GM10248 (cell line): ENCODE measurements at regions not wholly inside any gene's neighbourhood (a gene's known extent, or its start where the extent isn't known, plus 50 kb on each side); places are given as distances from the start of the nearest gene placed in this dataset.

ENCODE experiments used
- CTCF ChIA-PET: fragments of 300-600 bp; sonication (Branson Sonifier 250); formaldehyde crosslinking; extraction: SDS; loops from one replicate; lab custom pipeline; 2021; ENCODE audit warnings: antibody characterized with exemption; lab: Yijun Ruan, JAX
- POLR2A ChIA-PET: fragments of 350-650 bp; sonication (Branson Sonifier 250); formaldehyde crosslinking; extraction: SDS; loops from one replicate; lab custom pipeline; 2020; ENCODE audit warnings: antibody characterized with exemption; lab: Yijun Ruan, JAX
- DNase-seq: peaks from one replicate; pipeline ENCODE4 v3.0.0; 2012; ENCODE audit errors: extremely low spot score
- CTCF ChIP-seq: IDR thresholded peaks from 2 replicates; pipeline ENCODE4 v1.5.1; 2012; ENCODE audit warnings: mild to moderate bottlenecking, low read depth; ENCODE audit errors: extremely low read depth, missing control alignments, control extremely low read depth

GRCh38 chr7:41808541-41808940 is 105.7 kb upstream of the INHBA start:
- CTCF ChIA-PET, result interaction anchor here (1.3 kb wide), 1 partner anchor 73 kb away, joined by 3 read pairs; no protein-coding TSS in a partner anchor
- POLR2A ChIA-PET, result no interaction called here
- no peak for DNase-seq
- no peak for TF ChIP-seq CTCF

DNA sequence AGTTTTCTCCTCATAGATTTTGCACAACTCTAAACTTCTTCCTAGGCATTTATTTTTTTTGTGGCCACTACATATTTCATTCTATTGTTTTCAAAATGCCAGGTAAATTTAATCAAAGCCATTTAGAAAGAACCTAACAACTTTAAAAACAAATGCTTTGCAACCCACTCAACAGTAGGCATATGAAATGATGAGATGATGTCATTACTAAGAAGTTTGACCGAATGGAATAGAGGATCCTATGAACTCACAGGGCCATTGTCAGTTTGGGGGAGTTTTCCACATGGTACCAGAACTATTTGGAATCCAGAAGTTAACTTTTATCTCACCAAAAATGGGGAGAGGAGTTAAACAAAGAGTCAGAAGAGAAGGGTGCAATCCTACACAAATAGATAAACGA is 100.7 kb upstream of the INHBA start:
- no peak for TF ChIP-seq CTCF
- POLR2A ChIA-PET, result no interaction called here
- DNase-seq, result no peak
- CTCF ChIA-PET, result no interaction called here

- CTCF ChIA-PET, result interaction anchor here (1.1 kb wide), 1 partner anchor 79 kb away, joined by 3 read pairs; no protein-coding TSS in a partner anchor
- POLR2A ChIA-PET, result no interaction called here
- DNase-seq, result no peak
- TF ChIP-seq CTCF, result no peak
Observed at GRCh38 chr7:41796331-41796730, 93.4 kb upstream of the INHBA start.

DNA sequence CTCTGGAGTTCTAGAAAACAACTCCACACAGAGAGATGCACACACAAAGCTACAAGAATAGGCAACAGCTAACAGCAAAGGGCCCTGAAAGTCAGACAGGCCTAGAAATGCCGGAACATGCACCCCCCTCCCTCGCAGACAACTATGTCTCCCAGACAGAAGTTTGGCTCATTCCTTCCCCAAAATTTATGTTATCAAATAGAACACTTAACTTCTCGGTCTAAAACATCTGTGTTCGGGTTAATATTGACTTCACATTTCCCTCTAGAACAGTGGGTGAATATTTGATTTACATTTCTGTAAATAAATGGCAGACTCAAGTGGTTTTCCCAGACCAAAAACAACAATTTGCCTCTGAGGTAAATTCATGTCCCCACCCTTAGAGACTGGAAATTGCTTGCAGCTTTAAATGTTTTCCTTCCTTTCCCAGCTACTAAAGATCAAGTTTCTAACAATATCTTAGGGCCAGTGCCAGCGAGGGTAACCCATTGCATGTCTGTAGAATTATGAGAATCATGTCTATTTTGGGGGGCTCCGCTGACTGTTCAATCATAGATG is 92.5 kb upstream of the INHBA start:
- TF ChIP-seq CTCF, result no peak
- ChIA-PET POLR2A (no interaction called here), CTCF (interaction anchor here (1.1 kb wide), 1 partner anchor 80 kb away, joined by 3 read pairs; no protein-coding TSS in a partner anchor)
- no peak for DNase-seq

DNA sequence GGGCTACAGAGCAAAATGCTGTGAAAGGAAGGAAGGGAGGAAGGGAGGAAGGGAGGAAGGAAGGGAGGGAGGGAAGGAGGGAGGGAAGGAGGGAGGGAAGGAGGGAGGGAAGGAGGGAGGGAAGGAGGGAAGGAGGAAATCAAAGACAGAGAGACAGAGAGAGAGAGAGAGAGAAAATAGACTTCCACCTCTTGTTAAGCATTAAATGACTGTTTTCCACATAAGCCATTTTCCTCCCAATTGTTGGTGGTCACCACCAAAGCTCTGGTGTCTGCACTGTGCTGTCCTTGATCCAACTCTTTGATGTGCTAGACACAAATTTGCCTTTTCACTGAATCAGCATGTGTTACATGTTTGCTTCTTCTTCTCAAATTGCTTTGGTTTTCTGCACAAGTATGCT is 90.7 kb upstream of the INHBA start:
- TF ChIP-seq CTCF, result no peak
- DNase-seq, result no peak
- ChIA-PET POLR2A (no interaction called here), CTCF (no interaction called here)

- no peak for DNase-seq
- ChIA-PET CTCF (interaction anchor here (0.7 to 1.1 kb wide), 2 partner anchors 9 to 26 kb away, joined by 3 read pairs; no protein-coding TSS in a partner anchor), POLR2A (no interaction called here)
- TF ChIP-seq CTCF, result no peak
Observed at GRCh38 chr7:41792120-41792519, 89.2 kb upstream of the INHBA start.
